ENCODE measurements at regions not wholly inside any gene's neighbourhood (a gene's known extent, or its start where the extent isn't known, plus 50 kb on each side); places are given as distances from the start of the nearest gene placed in this dataset.

DNA sequence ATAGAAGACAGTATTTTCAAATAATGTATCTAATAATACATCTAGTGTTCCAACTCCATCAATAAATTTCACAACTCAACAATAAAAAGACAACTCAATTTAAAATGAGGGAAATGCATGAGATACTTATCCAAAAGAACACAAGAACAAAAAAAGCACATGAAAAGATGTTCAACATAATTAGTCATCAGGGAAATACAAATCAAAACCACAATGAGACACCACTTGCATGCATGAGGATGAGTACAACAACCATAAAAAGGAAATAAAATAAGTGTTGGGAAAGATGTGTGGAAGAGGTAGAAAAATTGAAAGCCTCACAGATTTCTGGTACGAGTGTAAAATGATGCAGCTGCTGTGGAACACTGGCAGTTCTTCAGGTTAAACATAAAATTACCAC is 111.6 kb upstream of the PTPRZ1 start:
- Histone ChIP-seq H3K4me1 (ENCODE audit: control insufficient read depth, extremely low read depth, insufficient read depth, low read length) (no peaks in the 10 kb centered on the region), H3K9ac (replicated peaks; ENCODE audit: extremely low read depth, insufficient read depth, low read length) (no peak overlapping the region), H4K20me1 (replicated peaks; ENCODE audit: control insufficient read depth, extremely low read depth, insufficient read depth, low read length) (no peaks in the 10 kb centered on the region), H3K4me2 (ENCODE audit: insufficient read depth, low read length) (no peak overlapping the region), H3K27ac (ENCODE audit: insufficient read depth, low read depth, low read length) (no peak overlapping the region), H3K9me1 (replicated peaks; ENCODE audit: control insufficient read depth, extremely low read depth, insufficient read depth, low read length) (no peaks in the 10 kb centered on the region), H3K4me3 (replicated peaks in 1 of 3; ENCODE audit: insufficient read depth in 1 of 3, low read depth in 1 of 3, low read length in 3 of 3) (no peak overlapping the region), H3K79me2 (ENCODE audit: control insufficient read depth, insufficient read depth, low read length) (no peaks in the 10 kb centered on the region), H3K9me3 (replicated peaks; ENCODE audit: control insufficient read depth, insufficient read depth, low read length) (no peaks in the 10 kb centered on the region), H3K36me3 (ENCODE audit: control insufficient read depth in 2 of 2, extremely low read depth in 1 of 2, insufficient read depth in 2 of 2, low read length in 2 of 2) (no peaks in the 10 kb centered on the region), H3K27me3 (ENCODE audit: control insufficient read depth in 2 of 2, insufficient read depth in 2 of 2, low read length in 2 of 2) (no peaks in the 10 kb centered on the region), H2AFZ (ENCODE audit: low read depth, low read length) (no peak overlapping the region)
- intact Hi-C loops (cut with micrococcal nuclease) (no loop called here), dilution Hi-C loops (cut with MboI; ENCODE audit: extremely low pct_ligation_motif_present, low sequenced_read_pairs) (no loop called here)
- TF ChIP-seq, protein P1, sequence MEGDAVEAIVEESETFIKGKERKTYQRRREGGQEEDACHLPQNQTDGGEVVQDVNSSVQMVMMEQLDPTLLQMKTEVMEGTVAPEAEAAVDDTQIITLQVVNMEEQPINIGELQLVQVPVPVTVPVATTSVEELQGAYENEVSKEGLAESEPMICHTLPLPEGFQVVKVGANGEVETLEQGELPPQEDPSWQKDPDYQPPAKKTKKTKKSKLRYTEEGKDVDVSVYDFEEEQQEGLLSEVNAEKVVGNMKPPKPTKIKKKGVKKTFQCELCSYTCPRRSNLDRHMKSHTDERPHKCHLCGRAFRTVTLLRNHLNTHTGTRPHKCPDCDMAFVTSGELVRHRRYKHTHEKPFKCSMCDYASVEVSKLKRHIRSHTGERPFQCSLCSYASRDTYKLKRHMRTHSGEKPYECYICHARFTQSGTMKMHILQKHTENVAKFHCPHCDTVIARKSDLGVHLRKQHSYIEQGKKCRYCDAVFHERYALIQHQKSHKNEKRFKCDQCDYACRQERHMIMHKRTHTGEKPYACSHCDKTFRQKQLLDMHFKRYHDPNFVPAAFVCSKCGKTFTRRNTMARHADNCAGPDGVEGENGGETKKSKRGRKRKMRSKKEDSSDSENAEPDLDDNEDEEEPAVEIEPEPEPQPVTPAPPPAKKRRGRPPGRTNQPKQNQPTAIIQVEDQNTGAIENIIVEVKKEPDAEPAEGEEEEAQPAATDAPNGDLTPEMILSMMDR (IDR thresholded peaks at IDR 0.05; ENCODE audit: extremely low read depth in 1 of 2, insufficient read depth in 1 of 2, low read depth in 1 of 2, low read length in 2 of 2) = no peak
- TF ChIP-seq GATA2 (IDR thresholded peaks at IDR 0.05; ENCODE audit: insufficient read depth, insufficient read length, low read depth, low read length) = no peak
- TF ChIP-seq FOS (IDR thresholded peaks at IDR 0.05; ENCODE audit: borderline replicate concordance, insufficient read depth, low read length) = no peak
- TF ChIP-seq MYC (IDR thresholded peaks at IDR 0.05; ENCODE audit: low read depth, low read length) = no peak
- no peak for TF ChIP-seq POLR2A (IDR thresholded peaks at IDR 0.05; ENCODE audit: low read depth, low read length)
- no peak for TF ChIP-seq JUN (IDR thresholded peaks at IDR 0.05; ENCODE audit: borderline replicate concordance, insufficient read depth, insufficient read length, low read depth)
- TF ChIP-seq, protein P2, sequence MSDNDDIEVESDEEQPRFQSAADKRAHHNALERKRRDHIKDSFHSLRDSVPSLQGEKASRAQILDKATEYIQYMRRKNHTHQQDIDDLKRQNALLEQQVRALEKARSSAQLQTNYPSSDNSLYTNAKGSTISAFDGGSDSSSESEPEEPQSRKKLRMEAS (IDR thresholded peaks at IDR 0.05; ENCODE audit: insufficient read depth, insufficient read length) = no peak
- no peak for TF ChIP-seq POLR2AphosphoS5 (IDR thresholded peaks at IDR 0.05; ENCODE audit: insufficient read depth, low read depth, low read length)
- no peak for TF ChIP-seq EZH2 (IDR thresholded peaks at IDR 0.05; ENCODE audit: borderline replicate concordance, low read depth, low read length, severe bottlenecking)
- ChIA-PET POLR2A (no interaction called here), CTCF (interaction anchor here (0.8 kb wide), 1 partner anchor 233 kb away, joined by 3 read pairs; no protein-coding TSS in a partner anchor)
- BruUV-seq (replicated peaks) = no TSS peak
- DNase-seq (ENCODE audit: low read depth, low spot score) = no peak
- no peak for FAIRE-seq
